ENCODE measurements at regions not wholly inside any gene's neighbourhood (a gene's known extent, or its start where the extent isn't known, plus 50 kb on each side); places are given as distances from the start of the nearest gene placed in this dataset.

GRCh38 chr10:9157656-9158055, 1103.2 kb downstream of the GATA3 start:
- Histone ChIP-seq H3K4me3 (replicated peaks; ENCODE audit: insufficient read depth, low read length) (no peak overlapping the region), H3K27me3 (ENCODE audit: insufficient read depth, poor library complexity, severe bottlenecking) (no peaks in the 10 kb centered on the region), H3K27ac (replicated peaks) (no peak overlapping the region)
- TF ChIP-seq POLR2AphosphoS5 (IDR thresholded peaks at IDR 0.05; ENCODE audit: low read depth) (no peak), SPI1 (IDR thresholded peaks at IDR 0.05; ENCODE audit: borderline replicate concordance, low read depth) (no peak), CTCF (IDR thresholded peaks at IDR 0.05; ENCODE audit: insufficient read depth, low read length) (no peak), REST (IDR thresholded peaks at IDR 0.05; ENCODE audit: insufficient replicate concordance, low read depth) (no peak), GABPA (IDR thresholded peaks at IDR 0.05; ENCODE audit: low read depth) (no peak)
- no peak for DNase-seq (ENCODE audit: low read depth in 1 of 2, low spot score in 1 of 2)

- H3K27me3 ChIP-seq (ENCODE audit: insufficient read depth, poor library complexity, severe bottlenecking), result no peaks in the 10 kb centered on the region
- no peak overlapping the region for H3K27ac ChIP-seq (replicated peaks)
- no peak overlapping the region for H3K4me3 ChIP-seq (replicated peaks; ENCODE audit: insufficient read depth, low read length)
- no peak for DNase-seq (ENCODE audit: low read depth in 1 of 2, low spot score in 1 of 2)
- TF ChIP-seq SPI1 (IDR thresholded peaks at IDR 0.05; ENCODE audit: borderline replicate concordance, low read depth) (no peak), REST (IDR thresholded peaks at IDR 0.05; ENCODE audit: insufficient replicate concordance, low read depth) (no peak), CTCF (IDR thresholded peaks at IDR 0.05; ENCODE audit: insufficient read depth, low read length) (no peak), GABPA (IDR thresholded peaks at IDR 0.05; ENCODE audit: low read depth) (no peak), POLR2AphosphoS5 (IDR thresholded peaks at IDR 0.05; ENCODE audit: low read depth) (no peak)
Observed at GRCh38 chr10:9158675-9159074, 1104.2 kb downstream of the GATA3 start.

- DNase-seq (ENCODE audit: low read depth in 1 of 2, low spot score in 1 of 2), result no peak
- Histone ChIP-seq H3K27me3 (ENCODE audit: insufficient read depth, poor library complexity, severe bottlenecking) (no peaks in the 10 kb centered on the region), H3K4me3 (replicated peaks; ENCODE audit: insufficient read depth, low read length) (no peak overlapping the region), H3K27ac (replicated peaks) (no peak overlapping the region)
- no peak for TF ChIP-seq POLR2AphosphoS5 (IDR thresholded peaks at IDR 0.05; ENCODE audit: low read depth)
- no peak for TF ChIP-seq SPI1 (IDR thresholded peaks at IDR 0.05; ENCODE audit: borderline replicate concordance, low read depth)
- no peak for TF ChIP-seq REST (IDR thresholded peaks at IDR 0.05; ENCODE audit: insufficient replicate concordance, low read depth)
- TF ChIP-seq GABPA (IDR thresholded peaks at IDR 0.05; ENCODE audit: low read depth), result no peak
- no peak for TF ChIP-seq CTCF (IDR thresholded peaks at IDR 0.05; ENCODE audit: insufficient read depth, low read length)
Observed at GRCh38 chr10:9160275-9160674, 1105.8 kb downstream of the GATA3 start.

Data from HL-60 (cell line).